HEK293T (cell line): ENCODE measurements at regions not wholly inside any gene's neighbourhood (a gene's known extent, or its start where the extent isn't known, plus 50 kb on each side); places are given as distances from the start of the nearest gene placed in this dataset.

Experiments
- CTCF ChIA-PET: fragments of 350-600 bp; formaldehyde crosslinking; extraction: SDS; loops from one replicate; lab custom pipeline; 2021; ENCODE audit warnings: antibody characterized with exemption, inconsistent platforms; lab: Yijun Ruan, JAX
- POLR2A ChIA-PET: fragments of 350-600 bp; formaldehyde crosslinking; extraction: SDS; loops from one replicate; lab custom pipeline; 2020; ENCODE audit warnings: antibody characterized with exemption, inconsistent platforms; lab: Yijun Ruan, JAX
- DNase-seq: peaks from one replicate; pipeline ENCODE4 v3.0.0; 2012; ENCODE audit warnings: mixed read lengths; ENCODE audit errors: extremely low spot score
- ARNT ChIP-seq: fragments of 450-650 bp; IDR thresholded peaks from 2 replicates; pipeline ENCODE4 v1.6.1; 2017; ENCODE audit warnings: mild to moderate bottlenecking
- BHLHE40 ChIP-seq: fragments of 450-650 bp; IDR thresholded peaks from 2 replicates; pipeline ENCODE4 v1.6.1; 2016; ENCODE audit warnings: mild to moderate bottlenecking, moderate library complexity, borderline replicate concordance
- CTBP1 ChIP-seq: fragments of 450-650 bp; IDR thresholded peaks from 2 replicates; pipeline ENCODE4 v1.6.1; 2016; ENCODE audit warnings: borderline replicate concordance
- ELF4 ChIP-seq: fragments of 450-650 bp; IDR thresholded peaks from 2 replicates; pipeline ENCODE4 v1.6.1; 2017; ENCODE audit warnings: antibody characterized with exemption
- FOXA1 ChIP-seq: fragments of 450-650 bp; IDR thresholded peaks from 2 replicates; pipeline ENCODE4 v1.6.1; 2016; ENCODE audit warnings: mild to moderate bottlenecking
- FOXK2 ChIP-seq: fragments of 450-650 bp; IDR thresholded peaks from 2 replicates; pipeline ENCODE4 v1.6.1; 2016; ENCODE audit warnings: mild to moderate bottlenecking
- FOXM1 ChIP-seq: fragments of 450-650 bp; IDR thresholded peaks from 2 replicates; pipeline ENCODE4 v1.6.1; 2017; ENCODE audit warnings: mild to moderate bottlenecking, borderline replicate concordance
- HDGF ChIP-seq: fragments of 450-650 bp; IDR thresholded peaks from 2 replicates; pipeline ENCODE4 v1.6.1; 2017; ENCODE audit warnings: antibody characterized with exemption, borderline replicate concordance
- L3MBTL2 ChIP-seq: fragments of 450-650 bp; conservative IDR thresholded peaks from 2 replicates; pipeline ENCODE4 v1.6.1; 2016; ENCODE audit warnings: mild to moderate bottlenecking
- LEF1 ChIP-seq: fragments of 450-650 bp; IDR thresholded peaks from 2 replicates; pipeline ENCODE4 v1.6.1; 2017; ENCODE audit warnings: mild to moderate bottlenecking, borderline replicate concordance
- NFRKB ChIP-seq: fragments of 450-650 bp; IDR thresholded peaks from 2 replicates; pipeline ENCODE4 v1.6.1; 2016; ENCODE audit warnings: mild to moderate bottlenecking, moderate library complexity
- SP1 ChIP-seq: fragments of 450-650 bp; IDR thresholded peaks from 2 replicates; pipeline ENCODE4 v1.6.1; 2017
- SUZ12 ChIP-seq: fragments of 450-650 bp; IDR thresholded peaks from 2 replicates; pipeline ENCODE4 v1.6.1; 2016; ENCODE audit warnings: mild to moderate bottlenecking
- TARDBP ChIP-seq: fragments of 450-650 bp; IDR thresholded peaks from 2 replicates; pipeline ENCODE4 v1.6.1; 2016
- ZNF384 ChIP-seq: fragments of 450-650 bp; IDR thresholded peaks from 2 replicates; pipeline ENCODE4 v1.6.1; 2016
- TF ChIP-seq, protein P1 (sequence below): fragments of 450-650 bp; IDR thresholded peaks from 2 replicates; pipeline ENCODE4 v1.6.1; 2016

DNA sequence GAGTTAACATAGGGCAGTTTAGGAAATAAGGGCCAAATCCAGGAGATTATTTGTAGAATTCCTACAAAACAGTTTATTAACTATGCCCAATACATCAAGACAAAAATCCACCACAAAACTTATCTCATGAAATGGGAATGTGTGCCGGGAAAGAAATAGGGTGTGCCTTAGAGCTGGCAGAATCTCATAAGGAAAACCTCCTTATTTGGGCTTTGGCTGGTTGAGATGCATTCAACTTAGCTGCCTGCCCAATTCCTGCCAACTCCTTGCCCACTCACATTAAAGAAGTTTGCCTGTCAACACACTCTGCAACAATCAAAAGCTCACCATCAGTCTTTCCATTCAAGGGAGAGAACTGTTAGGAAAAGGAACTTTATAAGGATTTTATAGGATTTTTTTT, 500.6 kb downstream of the SATB2 start:
- POLR2A ChIA-PET = no interaction called here
- DNase-seq = no peak
- CTCF ChIA-PET = no interaction called here
- TF ChIP-seq CTBP1 (no peak), BHLHE40 (no peak), NFRKB (no peak), L3MBTL2 (no peak), HDGF (no peak), ZNF384 (no peak), FOXK2 (no peak), SP1 (no peak), FOXM1 (no peak), TARDBP (no peak), ARNT (no peak), LEF1 (no peak), ELF4 (no peak), SUZ12 (no peak), FOXA1 (no peak)
- TF ChIP-seq, protein P1, sequence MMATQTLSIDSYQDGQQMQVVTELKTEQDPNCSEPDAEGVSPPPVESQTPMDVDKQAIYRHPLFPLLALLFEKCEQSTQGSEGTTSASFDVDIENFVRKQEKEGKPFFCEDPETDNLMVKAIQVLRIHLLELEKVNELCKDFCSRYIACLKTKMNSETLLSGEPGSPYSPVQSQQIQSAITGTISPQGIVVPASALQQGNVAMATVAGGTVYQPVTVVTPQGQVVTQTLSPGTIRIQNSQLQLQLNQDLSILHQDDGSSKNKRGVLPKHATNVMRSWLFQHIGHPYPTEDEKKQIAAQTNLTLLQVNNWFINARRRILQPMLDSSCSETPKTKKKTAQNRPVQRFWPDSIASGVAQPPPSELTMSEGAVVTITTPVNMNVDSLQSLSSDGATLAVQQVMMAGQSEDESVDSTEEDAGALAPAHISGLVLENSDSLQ = no peak

DNA sequence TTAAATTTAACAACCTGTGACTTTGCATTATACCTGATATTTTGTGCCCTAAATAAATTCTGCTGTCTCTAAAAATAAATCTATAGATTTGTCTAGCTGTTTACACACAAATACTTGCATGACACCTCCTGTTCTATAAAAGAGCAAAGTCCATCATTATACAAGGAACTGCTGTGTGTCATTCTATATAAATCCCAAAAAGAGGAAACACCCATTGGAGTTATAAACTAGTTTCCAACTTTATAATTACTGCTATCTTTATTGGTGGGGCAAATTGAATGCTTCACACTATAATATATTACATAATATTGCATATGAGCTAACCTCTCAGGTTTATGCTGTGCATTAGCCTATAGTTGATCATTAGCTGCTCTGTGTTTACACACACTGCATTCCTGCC, 504.4 kb downstream of the SATB2 start:
- DNase-seq = no peak
- ChIA-PET POLR2A (no interaction called here), CTCF (no interaction called here)
- TF ChIP-seq ELF4 (no peak), FOXK2 (no peak), CTBP1 (no peak), TARDBP (no peak)

DNA sequence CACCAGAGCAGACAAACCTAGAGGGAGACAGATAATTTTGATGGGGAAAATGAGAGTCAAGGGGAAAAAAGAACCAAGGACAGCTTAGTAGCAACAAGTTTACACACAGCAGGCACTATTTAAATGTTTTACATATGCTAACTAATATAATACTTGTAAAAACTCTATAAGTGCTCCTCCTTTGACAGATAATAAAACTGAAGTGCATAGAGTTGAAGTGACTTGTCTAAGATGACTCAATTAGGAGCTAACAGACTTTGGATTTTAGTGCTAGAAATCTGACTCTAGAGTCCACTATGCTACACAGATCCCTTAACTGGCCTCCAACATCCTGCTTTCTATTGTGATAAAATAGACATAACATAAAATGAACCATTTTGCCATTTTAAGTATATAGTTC, 506.9 kb downstream of the SATB2 start:
- POLR2A ChIA-PET = no interaction called here
- TF ChIP-seq L3MBTL2 (no peak), BHLHE40 (no peak), ELF4 (no peak), SUZ12 (no peak), HDGF (no peak), FOXM1 (no peak), LEF1 (no peak), ZNF384 (no peak), CTBP1 (no peak), ARNT (no peak), NFRKB (no peak), FOXK2 (no peak)
- no peak for DNase-seq
- CTCF ChIA-PET = no interaction called here

DNA sequence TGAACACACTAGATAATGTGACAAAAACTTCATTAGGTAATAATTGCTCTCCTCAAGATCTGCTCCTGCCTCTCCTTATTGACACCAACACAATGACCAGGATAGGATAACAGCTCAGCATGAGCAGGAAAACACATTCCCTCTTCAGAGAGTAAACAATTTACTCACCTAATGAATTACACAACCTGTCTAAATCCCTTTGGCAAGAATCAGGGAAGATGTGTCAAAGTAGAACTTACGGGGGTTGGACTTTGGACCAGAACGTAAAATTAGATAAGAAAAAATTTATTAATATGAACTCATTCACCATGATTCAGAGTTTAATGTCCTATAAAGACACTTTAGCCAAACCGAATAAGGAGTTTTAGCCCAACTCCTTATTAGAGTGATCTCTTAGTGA, 512.2 kb downstream of the SATB2 start:
- DNase-seq = no peak
- POLR2A ChIA-PET = no interaction called here
- CTCF ChIA-PET = no interaction called here
- no peak for TF ChIP-seq FOXM1
- TF ChIP-seq HDGF = no peak
- TF ChIP-seq L3MBTL2 = no peak
- no peak for TF ChIP-seq ZNF384
- TF ChIP-seq CTBP1 = no peak
- no peak for TF ChIP-seq BHLHE40

DNA sequence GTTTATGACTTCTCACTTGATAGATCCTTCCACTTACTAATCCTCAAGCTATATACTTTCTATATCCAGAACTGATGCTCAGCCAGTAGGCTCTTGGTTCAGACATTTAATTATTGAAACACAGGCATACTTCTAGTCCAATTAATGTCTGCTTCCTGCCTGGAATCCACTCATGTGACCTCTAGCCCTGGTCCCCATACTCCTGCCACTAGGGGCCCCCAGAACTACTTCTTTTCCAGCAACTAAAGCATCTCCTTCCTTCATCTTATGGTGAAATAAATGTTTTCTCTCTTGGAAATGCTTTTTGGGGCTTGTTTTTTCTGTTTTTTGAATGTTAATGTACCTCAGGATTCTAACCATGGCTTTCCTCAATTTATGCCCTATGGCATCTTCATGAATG, 527.6 kb downstream of the SATB2 start:
- DNase-seq = no peak
- no peak for TF ChIP-seq ARNT
- TF ChIP-seq, protein P1 = no peak
- no peak for TF ChIP-seq CTBP1
- no peak for TF ChIP-seq FOXM1
- no peak for TF ChIP-seq ELF4
- ChIA-PET POLR2A (no interaction called here), CTCF (no interaction called here)

DNA sequence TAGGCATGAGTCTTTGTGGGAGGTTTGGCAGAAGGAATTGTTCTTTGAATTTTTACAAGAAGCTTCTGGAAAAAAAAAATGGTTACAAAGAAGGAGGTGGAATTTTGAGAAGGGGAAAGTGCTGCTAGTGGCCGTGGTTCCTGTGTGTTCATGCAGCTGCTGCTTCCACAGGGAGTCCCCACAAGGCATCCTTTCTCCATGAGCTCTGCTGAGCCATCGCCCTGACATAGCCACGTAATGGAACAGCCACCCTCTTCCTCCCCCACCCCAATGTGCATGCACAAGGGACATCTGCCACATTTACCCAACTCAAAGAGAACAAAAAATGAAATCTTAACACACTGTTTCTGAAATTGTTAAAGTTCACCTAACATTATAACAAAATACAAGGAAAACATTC, 529.7 kb downstream of the SATB2 start:
- POLR2A ChIA-PET = no interaction called here
- CTCF ChIA-PET = no interaction called here
- TF ChIP-seq HDGF = no peak
- TF ChIP-seq SP1 = no peak
- TF ChIP-seq, protein P1 = no peak
- TF ChIP-seq TARDBP = no peak
- TF ChIP-seq ARNT = no peak
- no peak for TF ChIP-seq ZNF384
- no peak for TF ChIP-seq FOXK2
- TF ChIP-seq L3MBTL2 = no peak
- no peak for TF ChIP-seq CTBP1
- no peak for TF ChIP-seq ELF4
- TF ChIP-seq FOXA1 = no peak
- TF ChIP-seq NFRKB = no peak
- no peak for TF ChIP-seq LEF1
- no peak for DNase-seq
